H9 (cell line): ENCODE measurements at regions not wholly inside any gene's neighbourhood (a gene's known extent, or its start where the extent isn't known, plus 50 kb on each side); places are given as distances from the start of the nearest gene placed in this dataset.

Source experiments
- DNase-seq: peaks from one replicate; pipeline ENCODE4 v3.0.0-alpha.2; 2017
- H2AFZ ChIP-seq: one replicate; pipeline ENCODE4 v1.6.1; 2013; ENCODE audit warnings: mild to moderate bottlenecking, low read length, control low read depth, moderate library complexity
- H2AK5ac ChIP-seq: 2 replicates; pipeline ENCODE4 v1.6.1; 2013; ENCODE audit warnings: low read length, control low read depth, mixed read lengths; ENCODE audit not compliant: insufficient read length
- H2BK120ac ChIP-seq: one replicate; pipeline ENCODE4 v1.6.1; 2013; ENCODE audit warnings: low read depth, mild to moderate bottlenecking, low read length, control low read depth, inconsistent platforms; ENCODE audit not compliant: poor library complexity, severe bottlenecking
- H2BK12ac ChIP-seq: 2 replicates; pipeline ENCODE4 v1.6.1; 2013; ENCODE audit warnings: low read length, control low read depth, mixed read lengths, low read depth; ENCODE audit not compliant: insufficient read length
- H2BK15ac ChIP-seq: 2 replicates; pipeline ENCODE4 v1.6.1; 2013; ENCODE audit warnings: low read depth, low read length, control low read depth
- H2BK20ac ChIP-seq: one replicate; pipeline ENCODE4 v1.6.1; 2013; ENCODE audit warnings: low read depth, mild to moderate bottlenecking, low read length, control low read depth, inconsistent platforms; ENCODE audit not compliant: poor library complexity, severe bottlenecking
- H2BK5ac ChIP-seq: 2 replicates; pipeline ENCODE4 v1.6.1; 2013; ENCODE audit warnings: low read length, control low read depth, mixed read lengths; ENCODE audit not compliant: insufficient read length
- H3K14ac ChIP-seq: 2 replicates; pipeline ENCODE4 v1.6.1; 2013; ENCODE audit warnings: low read length, control low read depth; ENCODE audit not compliant: insufficient read depth
- H3K18ac ChIP-seq: 2 replicates; pipeline ENCODE4 v1.6.1; 2013; ENCODE audit warnings: low read depth, mild to moderate bottlenecking, mixed read lengths, low read length, control low read depth; ENCODE audit not compliant: insufficient read length
- H3K23ac ChIP-seq: 2 replicates; pipeline ENCODE4 v1.6.1; 2013; ENCODE audit warnings: low read length, control low read depth, mixed read lengths, low read depth; ENCODE audit not compliant: insufficient read length
- H3K23me2 ChIP-seq: 2 replicates; pipeline ENCODE4 v1.6.1; 2013; ENCODE audit warnings: low read depth, mild to moderate bottlenecking, mixed read lengths, low read length, control low read depth; ENCODE audit not compliant: insufficient read length, poor library complexity, severe bottlenecking
- H3K27ac ChIP-seq: 2 replicates; pipeline ENCODE4 v1.5.1; 2013; ENCODE audit warnings: low read length, control low read depth, mixed read lengths, low read depth; ENCODE audit not compliant: insufficient read length
- H3K27me3 ChIP-seq: 2 replicates; pipeline ENCODE4 v1.6.1; 2013; ENCODE audit warnings: low read length, control low read depth, inconsistent platforms; ENCODE audit not compliant: insufficient read depth
- H3K4ac ChIP-seq: 2 replicates; pipeline ENCODE4 v1.6.1; 2013; ENCODE audit warnings: low read depth, mild to moderate bottlenecking, control low read depth, inconsistent platforms, low read length, moderate library complexity
- H3K4me1 ChIP-seq: 2 replicates; pipeline ENCODE4 v1.6.1; 2013; ENCODE audit warnings: low read length, control low read depth, inconsistent platforms; ENCODE audit not compliant: insufficient read depth
- H3K4me2 ChIP-seq: 2 replicates; pipeline ENCODE4 v1.6.1; 2013; ENCODE audit warnings: low read length, control low read depth, mixed read lengths; ENCODE audit not compliant: insufficient read length, insufficient read depth
- H3K56ac ChIP-seq: 2 replicates; pipeline ENCODE4 v1.6.1; 2013; ENCODE audit warnings: low read depth, mild to moderate bottlenecking, mixed read lengths, low read length, control low read depth; ENCODE audit not compliant: insufficient read length
- H3K79me1 ChIP-seq: 2 replicates; pipeline ENCODE4 v1.6.1; 2013; ENCODE audit warnings: low read depth, mild to moderate bottlenecking, moderate library complexity, low read length, control low read depth, inconsistent platforms; ENCODE audit not compliant: insufficient read depth, poor library complexity, severe bottlenecking
- H3K79me2 ChIP-seq: 2 replicates; pipeline ENCODE4 v1.6.1; 2013; ENCODE audit warnings: low read length, control low read depth, inconsistent platforms; ENCODE audit not compliant: insufficient read depth
- H3K9ac ChIP-seq: 2 replicates; pipeline ENCODE4 v1.6.1; 2013; ENCODE audit warnings: low read length, control low read depth, mixed read lengths; ENCODE audit not compliant: insufficient read length; ENCODE audit errors: extremely low read depth
- H3K9me3 ChIP-seq: one replicate; pipeline ENCODE4 v1.6.1; 2013; ENCODE audit warnings: low read depth, low read length, inconsistent platforms; ENCODE audit not compliant: control insufficient read depth
- H3T11ph ChIP-seq: one replicate; pipeline ENCODE4 v1.6.1; 2013; ENCODE audit warnings: mild to moderate bottlenecking, low read length, control low read depth, inconsistent platforms
- H4K20me1 ChIP-seq: one replicate; pipeline ENCODE4 v1.6.1; 2013; ENCODE audit not compliant: control insufficient read depth, insufficient read length, insufficient read depth
- H4K5ac ChIP-seq: 2 replicates; pipeline ENCODE4 v1.6.1; 2013; ENCODE audit warnings: low read depth, mild to moderate bottlenecking, mixed read lengths, low read length, control low read depth; ENCODE audit not compliant: insufficient read length
- H4K8ac ChIP-seq: replicated peaks from 2 replicates; pipeline ENCODE4 v1.6.1; 2013; ENCODE audit warnings: low read length, control low read depth, mixed read lengths, low read depth; ENCODE audit not compliant: insufficient read length
- H4K91ac ChIP-seq: 2 replicates; pipeline ENCODE4 v1.6.1; 2013; ENCODE audit warnings: low read depth, mild to moderate bottlenecking, moderate library complexity, mixed read lengths, low read length, control low read depth; ENCODE audit not compliant: insufficient read length
- H3K27ac Mint-ChIP-seq, 3 experiments: 2 replicates in 2 of 3; 3 replicates in 1 of 3; pipeline ENCODE4 v1.8.0; 2020 to 2021; ENCODE audit warnings: mixed read lengths in 3 of 3, mild to moderate bottlenecking in 1 of 3, moderate library complexity in 1 of 3
- H3K27me3 Mint-ChIP-seq: 2 replicates; pipeline ENCODE4 v1.8.0; 2021; ENCODE audit warnings: low read depth, mild to moderate bottlenecking, moderate library complexity, mixed read lengths
- H3K36me3 Mint-ChIP-seq, 3 experiments: 2 replicates in 2 of 3; 3 replicates in 1 of 3; pipeline ENCODE4 v1.8.0; 2020 to 2021; ENCODE audit warnings: low read depth in 3 of 3, mixed read lengths in 3 of 3; ENCODE audit not compliant: insufficient read depth in 1 of 3
- H3K4me1 Mint-ChIP-seq, 2 experiments: 2 replicates each; pipeline ENCODE4 v1.8.0; 2020; ENCODE audit warnings: mixed read lengths in 2 of 2
- H3K4me3 Mint-ChIP-seq, 2 experiments: 2 replicates in 1 of 2; 3 replicates in 1 of 2; pipeline ENCODE4 v1.8.0; 2020 to 2021; ENCODE audit warnings: mild to moderate bottlenecking in 2 of 2, mixed read lengths in 2 of 2, moderate library complexity in 1 of 2
- H3K9me3 Mint-ChIP-seq, 2 experiments: 2 replicates in 1 of 2; 3 replicates in 1 of 2; pipeline ENCODE4 v1.8.0; 2020; ENCODE audit warnings: mild to moderate bottlenecking in 2 of 2, mixed read lengths in 2 of 2, moderate library complexity in 1 of 2
- CTCF ChIP-seq: fragments of 200-600 bp; sonication (generic); conservative IDR thresholded peaks from 3 replicates; pipeline ENCODE4 v1.8.0; 2021; ENCODE audit warnings: antibody characterized with exemption, mild to moderate bottlenecking
- WGBS: extraction: QIAGEN DNeasy Blood & Tissue Kit; methylation state at CpG from one replicate; pipeline ENCODE4 v1.1.7; 2013; ENCODE audit warnings: missing lambda C conversion rate, low lambda C conversion rate, mixed read lengths; ENCODE audit not compliant: insufficient read length; ENCODE audit errors: extremely low coverage; 5-methylcytosine and 5-hydroxymethylcytosine counted together

- DNase-seq: peak; percentile 51
- no CpG with 5 or more reads among the region's 5 CpGs for WGBS
- peaks cover 6 to 12% of the 10 kb centered on the region in 2 experiments; a peak in 4 of 5 replicates for H3K9me3 Mint-ChIP-seq
These were observed 349.4 kb downstream of the HLX start for GRCh38 chr1:221228594-221228993.

More at GRCh38 chr1:221228594-221228993, 349.4 kb downstream of the HLX start:
- Histone ChIP-seq H3K56ac (no peak overlapping the region), H4K91ac (no peak overlapping the region), H3T11ph (no peak overlapping the region), H4K8ac (no peak overlapping the region), H2AFZ (no peak overlapping the region), H3K18ac (no peak overlapping the region), H4K5ac (no peak overlapping the region), H3K9me3 (no peaks in the 10 kb centered on the region), H2BK15ac (no peak overlapping the region), H2BK12ac (no peak overlapping the region), H3K27ac (no peak overlapping the region), H3K79me1 (no peaks in the 10 kb centered on the region), H3K23me2 (no peaks in the 10 kb centered on the region), H3K4me1 (no peaks in the 10 kb centered on the region; the same call in 1 of the 2 replicates), H3K4ac (no peak overlapping the region), H2BK120ac (no peak overlapping the region), H3K27me3 (no peaks in the 10 kb centered on the region; the same call in 1 of the 2 replicates), H4K20me1 (no peaks in the 10 kb centered on the region), H3K4me2 (no peak overlapping the region), H2BK20ac (no peak overlapping the region), H2AK5ac (no peak overlapping the region), H3K23ac (no peak overlapping the region), H2BK5ac (no peak overlapping the region), H3K14ac (no peak overlapping the region), H3K9ac (no peak overlapping the region), H3K79me2 (no peaks in the 10 kb centered on the region)
- Mint-ChIP-seq H3K36me3 (peaks cover 0 to 4% (median 2%) of the 10 kb centered on the region in 3 experiments; a peak in 2 of 7 replicates), H3K4me3 (peak overlapping the region; percentile 34 to 42; a peak in 4 of 5 replicates), H3K4me1 (peaks cover 19 to 21% of the 10 kb centered on the region in 2 experiments), H3K27ac (no peak overlapping the region), H3K27me3 (peaks cover 37% of the 10 kb centered on the region)
- no peak for TF ChIP-seq CTCF
